Uterus (tissue), 2 donors: ENCODE measurements at regions not wholly inside any gene's neighbourhood (a gene's known extent, or its start where the extent isn't known, plus 50 kb on each side); places are given as distances from the start of the nearest gene placed in this dataset.

Experiments
- POLR2A ChIP-seq, 2 donors: fragments of 450-650 bp; IDR thresholded peaks; one replicate each; pipeline ENCODE4 v1.6.1; 2016; ENCODE audit warnings: antibody characterized with exemption in 2 of 2, mild to moderate bottlenecking in 1 of 2, moderate library complexity in 1 of 2
- TF ChIP-seq, protein P1 (sequence below), 4 experiments: fragments of 200-600 bp in 2 of 4; fragments of 450-650 bp in 2 of 4; sonication (generic) in 2 of 4; IDR thresholded peaks; one replicate each; pipeline ENCODE4 v1.5.1; 2016 to 2019; ENCODE audit warnings: antibody characterized with exemption in 4 of 4, mild to moderate bottlenecking in 2 of 4, moderate library complexity in 1 of 4

GRCh38 chr14:53735916-53736315, 220.7 kb downstream of the BMP4 start:
- TF ChIP-seq, protein P1, sequence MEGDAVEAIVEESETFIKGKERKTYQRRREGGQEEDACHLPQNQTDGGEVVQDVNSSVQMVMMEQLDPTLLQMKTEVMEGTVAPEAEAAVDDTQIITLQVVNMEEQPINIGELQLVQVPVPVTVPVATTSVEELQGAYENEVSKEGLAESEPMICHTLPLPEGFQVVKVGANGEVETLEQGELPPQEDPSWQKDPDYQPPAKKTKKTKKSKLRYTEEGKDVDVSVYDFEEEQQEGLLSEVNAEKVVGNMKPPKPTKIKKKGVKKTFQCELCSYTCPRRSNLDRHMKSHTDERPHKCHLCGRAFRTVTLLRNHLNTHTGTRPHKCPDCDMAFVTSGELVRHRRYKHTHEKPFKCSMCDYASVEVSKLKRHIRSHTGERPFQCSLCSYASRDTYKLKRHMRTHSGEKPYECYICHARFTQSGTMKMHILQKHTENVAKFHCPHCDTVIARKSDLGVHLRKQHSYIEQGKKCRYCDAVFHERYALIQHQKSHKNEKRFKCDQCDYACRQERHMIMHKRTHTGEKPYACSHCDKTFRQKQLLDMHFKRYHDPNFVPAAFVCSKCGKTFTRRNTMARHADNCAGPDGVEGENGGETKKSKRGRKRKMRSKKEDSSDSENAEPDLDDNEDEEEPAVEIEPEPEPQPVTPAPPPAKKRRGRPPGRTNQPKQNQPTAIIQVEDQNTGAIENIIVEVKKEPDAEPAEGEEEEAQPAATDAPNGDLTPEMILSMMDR (IDR thresholded peaks at IDR 0.05): no peak
- TF ChIP-seq POLR2A (IDR thresholded peaks at IDR 0.05): no peak
